GM21360 (cell line): ENCODE measurements at regions not wholly inside any gene's neighbourhood (a gene's known extent, or its start where the extent isn't known, plus 50 kb on each side); places are given as distances from the start of the nearest gene placed in this dataset.

ENCODE experiments used
- ATAC-seq: cut with Tn5 transposase; IDR thresholded peaks from one replicate; pipeline ENCODE4 v1.9.1; 2021; ENCODE audit warnings: mild to moderate bottlenecking, moderate library complexity; ENCODE audit not compliant: unreplicated experiment

DNA sequence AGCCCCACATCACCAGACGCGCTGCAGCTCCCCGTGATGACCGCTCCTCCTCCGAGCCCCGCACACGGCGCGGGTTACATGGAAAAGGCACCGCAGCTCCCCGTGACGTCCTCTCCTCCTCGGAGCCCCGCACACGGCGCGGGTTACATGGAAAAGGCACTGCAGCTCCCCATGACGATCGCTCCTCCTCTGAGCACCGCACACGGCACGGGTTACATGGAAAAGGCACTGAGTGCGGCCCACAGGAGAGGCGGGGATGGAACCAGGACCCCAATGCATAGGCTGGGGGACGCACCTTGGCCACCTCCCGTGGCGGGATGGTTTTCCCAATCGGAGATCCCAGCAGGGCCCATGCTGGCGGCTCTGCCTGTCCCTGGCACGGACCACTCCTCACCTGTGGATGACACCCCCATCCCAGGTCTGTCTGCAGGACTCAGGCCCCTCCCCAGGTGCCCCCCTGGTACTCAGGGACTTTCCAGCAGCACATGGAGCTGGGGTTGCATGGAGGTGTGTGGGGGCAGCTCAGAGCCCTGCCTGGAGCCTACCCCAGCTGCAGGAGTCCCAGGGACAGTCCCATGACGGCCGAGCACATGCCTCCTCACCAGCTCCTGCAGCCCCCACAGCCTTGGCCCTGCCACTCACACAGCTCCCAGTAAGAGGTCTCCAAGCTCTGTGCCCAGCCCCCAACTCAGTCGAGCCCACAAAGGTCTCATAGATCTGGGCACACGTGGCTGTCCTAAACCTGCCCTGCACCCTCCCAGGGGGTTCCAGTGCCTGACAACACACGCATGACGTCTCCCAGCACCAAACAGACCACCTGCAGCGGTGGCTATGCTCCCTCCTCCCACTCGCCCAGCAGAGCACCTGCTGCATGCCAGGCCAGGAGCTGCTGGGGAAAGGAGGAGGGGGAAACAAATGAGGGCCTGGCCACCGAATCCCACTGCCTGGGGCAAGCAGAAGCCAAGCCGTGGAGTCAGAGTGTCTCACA is 166.6 kb downstream of the BRD1 start:
- ATAC-seq = no peak

DNA sequence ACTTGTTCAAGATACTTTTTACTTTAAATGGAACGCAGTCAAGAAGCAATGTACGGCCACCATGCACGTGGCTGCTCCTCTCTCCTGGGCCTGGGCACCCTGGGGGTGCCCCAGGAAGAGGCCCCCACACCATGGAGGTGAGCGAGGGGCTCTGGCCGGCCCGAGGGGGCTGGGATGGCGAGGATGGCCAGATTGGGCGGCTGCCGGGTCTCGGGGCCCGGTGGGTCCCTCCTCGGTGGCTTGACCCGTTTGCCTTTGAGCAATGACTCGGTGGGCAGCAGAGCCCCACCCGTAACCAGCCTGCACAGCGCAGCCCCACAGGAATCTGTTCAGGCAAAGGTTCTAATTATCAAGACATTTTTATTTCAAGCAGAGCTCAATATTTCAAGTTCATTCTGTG is 167.4 kb downstream of the BRD1 start:
- no peak for ATAC-seq

DNA sequence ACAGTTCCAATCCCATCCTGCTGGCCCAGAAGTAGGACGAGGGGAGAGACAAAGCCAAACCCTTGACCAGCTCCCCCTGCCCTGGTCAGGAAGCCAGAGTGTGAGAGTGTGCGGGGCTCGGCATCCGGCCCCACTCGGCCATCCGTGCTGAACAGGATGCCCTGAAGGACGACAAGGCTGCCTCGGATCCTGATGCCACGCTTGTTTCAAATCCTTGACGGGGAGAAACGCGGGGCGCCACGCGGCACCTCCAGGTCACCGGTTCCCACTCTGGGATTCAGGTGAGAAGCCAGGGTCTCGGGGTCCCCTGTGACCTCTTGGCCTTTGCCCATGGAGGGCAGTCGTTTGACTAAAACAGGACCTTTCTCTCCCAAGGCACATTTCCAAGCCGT is 167.8 kb downstream of the BRD1 start:
- no peak for ATAC-seq

- no peak for ATAC-seq
Observed at GRCh38 chr22:49659281-49659923, 168.3 kb downstream of the BRD1 start.

GRCh38 chr22:49658902-49659280 is 168.8 kb downstream of the BRD1 start:
- no peak for ATAC-seq

DNA sequence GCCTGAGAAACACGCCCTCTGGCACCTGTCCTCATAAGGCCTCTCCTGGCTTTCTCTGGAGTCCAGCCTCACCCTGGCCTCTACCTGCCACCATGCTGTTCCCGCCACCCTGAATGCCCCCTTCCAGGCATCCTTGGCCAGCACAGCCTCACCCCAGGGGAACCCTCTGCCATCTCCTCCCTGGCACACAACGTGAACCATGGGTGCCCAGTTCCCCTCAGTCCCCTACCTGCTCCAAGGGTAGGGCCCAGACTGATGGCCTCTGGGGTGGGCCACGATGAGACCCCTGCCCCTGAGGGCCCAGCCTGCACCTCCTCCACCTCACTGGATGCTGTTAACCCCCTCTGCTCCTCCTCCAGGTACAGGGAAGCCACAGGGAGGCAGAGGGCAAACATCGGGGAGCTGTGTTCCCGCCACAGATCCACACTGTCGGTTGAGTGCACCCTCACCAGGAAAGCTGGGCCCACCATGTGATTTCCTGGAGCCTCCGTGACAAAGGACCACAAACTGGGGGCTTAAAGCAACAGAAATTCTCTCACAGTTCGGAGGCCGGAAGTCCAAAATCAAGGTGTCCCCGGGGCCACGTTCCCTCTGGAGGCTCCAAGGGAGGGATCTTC is 169.6 kb downstream of the BRD1 start:
- no peak for ATAC-seq

GRCh38 chr22:49657275-49657973 is 170.2 kb downstream of the BRD1 start:
- ATAC-seq = peak; percentile 50

DNA sequence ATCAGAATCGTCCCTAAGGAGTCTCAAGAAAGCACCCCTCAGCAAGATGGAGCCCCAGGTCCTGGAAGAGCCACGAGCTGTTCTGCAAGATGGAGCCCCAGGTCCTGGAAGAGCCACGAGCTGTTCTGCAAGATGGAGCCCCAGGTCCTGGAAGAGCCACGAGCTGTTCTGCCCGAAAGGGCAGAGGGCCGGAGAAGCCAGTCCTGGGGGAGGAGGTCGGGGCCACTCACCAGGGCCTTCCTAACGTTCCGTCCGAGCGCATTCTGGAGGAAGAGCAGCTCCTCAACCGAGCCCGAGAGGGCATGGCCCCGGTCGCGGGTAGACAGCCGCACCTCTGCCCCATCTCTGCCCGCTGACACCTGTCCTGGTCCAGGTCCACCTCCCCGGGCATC is 170.8 kb downstream of the BRD1 start:
- ATAC-seq = peak; percentile 31

DNA sequence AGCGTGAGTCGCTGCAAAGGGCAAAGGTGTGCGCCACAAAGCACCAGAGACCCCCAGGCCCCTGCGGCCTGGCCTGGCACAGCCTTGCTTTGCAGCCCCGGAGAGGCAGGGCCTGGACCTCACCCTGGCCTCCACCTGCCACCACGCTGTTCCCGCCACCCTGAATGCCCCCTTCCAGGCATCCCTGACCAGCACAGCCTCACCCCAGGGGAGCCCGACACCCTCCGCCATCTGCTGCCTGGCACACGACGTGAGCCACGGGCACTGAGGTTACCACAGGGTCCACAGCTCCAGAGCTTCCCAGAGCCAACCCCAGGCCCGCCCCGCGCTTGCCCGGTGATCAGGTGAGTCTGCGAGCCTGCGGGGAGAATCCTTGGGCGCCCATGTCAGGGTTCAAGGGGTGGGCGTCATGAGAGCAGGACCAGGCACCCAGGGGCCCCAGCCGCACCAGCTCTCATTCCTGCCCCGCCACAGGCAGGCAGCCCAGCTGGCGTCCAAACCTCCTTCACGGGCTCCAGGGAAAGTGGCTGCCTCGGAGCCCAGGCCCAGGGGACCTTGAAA is 171.3 kb downstream of the BRD1 start:
- ATAC-seq = no peak

- no peak for ATAC-seq
Observed at GRCh38 chr22:49655168-49655812, 172.4 kb downstream of the BRD1 start.

DNA sequence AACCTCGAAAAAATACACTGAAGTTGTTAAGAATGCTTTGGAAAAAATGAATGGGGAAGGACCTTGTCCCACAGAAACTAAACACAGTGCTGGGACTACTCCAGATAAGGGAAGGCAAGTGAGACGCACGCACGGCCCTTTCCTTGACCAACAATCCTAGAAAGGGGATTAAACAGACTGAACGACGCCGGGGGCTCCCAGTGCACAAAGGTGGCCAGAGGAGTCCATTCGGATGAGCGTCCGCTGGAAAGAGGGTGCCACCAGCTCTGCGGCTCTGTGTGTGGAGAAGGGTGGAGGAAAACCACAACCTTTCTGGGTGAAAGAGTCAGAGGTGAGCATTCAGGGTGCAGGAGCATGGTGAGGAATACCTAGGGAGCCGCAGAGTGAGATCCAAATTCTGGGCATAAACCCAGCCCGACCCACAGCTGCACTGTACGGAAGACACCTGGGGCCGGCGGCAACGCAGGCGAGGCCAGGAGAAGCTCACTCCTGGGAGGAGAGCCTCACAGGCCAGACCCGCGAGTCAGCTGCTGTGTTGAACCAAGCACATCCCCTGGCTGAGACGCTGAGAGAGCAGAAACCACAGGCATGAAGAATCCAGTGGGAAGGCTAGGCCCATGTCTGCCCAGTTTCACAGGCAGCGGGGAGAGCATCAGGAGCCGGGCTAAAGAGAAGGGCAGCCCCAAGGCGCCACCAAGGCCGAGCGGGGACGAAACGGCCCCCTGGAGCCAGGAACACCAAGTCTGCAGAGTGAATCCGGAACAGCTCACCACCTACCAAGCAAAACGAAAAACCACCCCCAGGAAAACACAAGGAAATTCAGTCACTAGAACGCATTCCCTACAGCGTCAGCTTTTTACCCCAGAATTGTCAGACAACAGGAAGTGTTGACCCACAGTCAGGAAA is 177.1 kb downstream of the BRD1 start:
- ATAC-seq = no peak

DNA sequence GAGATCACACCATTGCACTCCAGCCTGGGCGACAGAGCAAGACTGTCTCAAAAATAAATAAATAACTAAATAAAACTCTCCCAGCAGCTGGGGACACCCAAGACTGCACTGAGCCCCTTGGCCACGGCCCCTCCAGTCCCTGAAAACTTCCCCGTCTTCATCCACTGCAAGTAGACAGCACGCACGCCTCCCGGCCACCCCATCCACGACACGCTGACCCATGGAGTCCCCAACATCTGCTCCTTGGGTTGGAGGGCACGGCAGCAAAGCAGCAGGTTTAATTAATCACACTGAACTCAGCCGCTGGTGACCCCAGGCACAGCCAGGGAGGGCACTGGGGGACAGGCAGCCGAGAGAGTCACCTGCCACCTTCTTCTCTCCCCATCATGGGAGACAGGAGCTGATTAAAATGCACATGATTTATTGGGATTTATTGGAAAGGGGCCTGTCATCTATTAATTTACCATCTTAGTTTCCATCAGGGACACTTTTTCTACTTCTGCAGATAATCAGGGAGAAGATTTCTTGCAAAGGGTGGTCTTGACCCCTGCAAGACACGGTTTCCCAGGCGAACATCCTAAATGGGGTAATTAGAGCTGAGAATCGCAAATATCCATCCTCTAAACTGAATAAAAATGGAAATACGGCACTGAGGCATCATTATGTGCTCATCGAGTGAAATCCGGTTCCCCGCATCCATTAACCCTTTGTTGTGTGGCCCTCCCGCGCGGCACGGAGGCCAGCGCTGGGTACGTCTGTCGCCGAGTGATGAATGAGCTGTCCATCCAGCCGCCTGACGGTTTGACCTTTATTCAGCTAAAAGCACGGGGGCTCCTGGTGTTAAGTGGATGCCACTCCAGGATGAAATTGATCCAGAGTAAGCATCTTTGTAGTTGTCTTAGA is 178.3 kb downstream of the BRD1 start:
- ATAC-seq = no peak

GRCh38 chr22:49648053-49648452 is 179.6 kb downstream of the BRD1 start:
- ATAC-seq = no peak

DNA sequence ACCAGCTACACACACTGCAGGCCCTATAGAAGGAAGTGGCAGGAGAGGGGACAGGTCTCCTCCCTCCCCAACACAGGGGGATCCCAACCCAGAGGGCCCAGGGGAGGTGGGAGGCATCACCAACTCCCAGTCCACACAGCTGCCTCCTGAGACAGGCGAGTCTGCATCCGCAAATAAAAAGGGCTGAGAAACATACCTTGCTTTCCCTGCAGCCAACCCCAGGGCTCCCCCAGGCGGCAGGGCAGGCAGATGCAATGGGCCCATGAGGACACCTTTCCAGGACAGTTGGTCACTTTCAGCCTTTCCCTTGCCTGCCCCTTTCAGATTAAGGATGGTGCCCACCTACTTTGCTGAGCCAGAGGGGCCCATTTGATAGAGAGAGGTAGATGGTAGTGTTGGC is 180.0 kb downstream of the BRD1 start:
- no peak for ATAC-seq

DNA sequence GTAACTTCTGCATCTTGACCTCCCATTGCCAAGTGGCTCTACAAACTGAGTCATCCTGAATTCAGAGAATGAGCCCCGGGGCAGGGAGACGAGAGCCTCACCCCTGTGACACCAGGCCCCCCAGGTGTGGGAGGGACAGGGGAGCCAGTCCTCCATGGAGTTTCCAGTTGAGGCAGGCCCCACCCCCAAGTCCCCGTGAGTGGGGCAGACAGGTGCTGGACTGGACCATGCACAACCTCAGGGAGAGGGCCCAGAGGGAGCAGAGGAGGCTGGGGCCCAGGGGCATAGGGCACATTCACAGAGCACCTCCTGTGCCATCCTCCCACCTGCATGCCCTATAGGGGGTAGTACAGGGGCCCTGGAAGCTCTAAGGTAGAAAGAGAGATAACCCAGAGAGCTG is 180.8 kb downstream of the BRD1 start:
- no peak for ATAC-seq

GRCh38 chr22:49645791-49646550 is 181.7 kb downstream of the BRD1 start:
- ATAC-seq = no peak

DNA sequence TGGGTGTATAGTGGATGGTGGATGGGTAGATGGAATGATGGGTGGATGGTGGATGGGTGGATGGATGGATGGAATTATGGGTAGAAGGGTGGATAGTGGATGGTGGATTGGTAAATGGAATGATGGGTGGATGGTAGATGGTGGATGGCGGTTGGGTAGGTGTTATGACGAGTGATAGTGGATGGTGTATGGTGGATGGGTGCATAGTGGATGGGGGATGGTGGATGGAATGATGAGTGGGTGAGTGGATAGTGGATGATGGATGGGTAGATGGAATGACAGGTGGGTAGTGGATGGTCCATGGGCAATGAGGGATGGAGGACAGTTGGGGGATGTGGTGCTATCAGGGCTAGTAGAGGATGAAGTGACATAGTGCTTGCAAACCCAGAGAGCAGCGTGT is 182.4 kb downstream of the BRD1 start:
- no peak for ATAC-seq

DNA sequence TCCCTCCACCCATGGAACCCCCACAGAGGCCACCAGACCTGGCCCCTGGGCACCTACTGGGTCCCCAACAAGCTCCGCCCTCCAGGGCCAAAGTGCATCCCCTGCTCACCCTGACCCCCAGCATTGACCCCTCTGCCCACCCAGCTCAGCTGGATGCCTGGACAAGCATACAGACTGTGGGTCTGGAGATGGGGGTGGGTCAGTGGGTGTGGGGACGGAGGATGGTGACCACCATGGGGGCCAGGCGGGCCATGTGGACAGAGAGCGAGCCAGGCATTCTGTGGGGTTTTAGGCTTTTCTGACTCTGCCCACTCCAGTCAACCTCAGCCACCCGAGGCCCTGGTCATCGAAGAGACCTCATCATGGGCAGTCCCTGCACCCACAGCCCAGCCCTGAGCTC is 183.7 kb downstream of the BRD1 start:
- no peak for ATAC-seq
